Nephron progenitor cell (in vitro differentiated cells): ENCODE measurements at regions not wholly inside any gene's neighbourhood (a gene's known extent, or its start where the extent isn't known, plus 50 kb on each side); places are given as distances from the start of the nearest gene placed in this dataset.
A peak's percentile ranks its signal among the peaks of the same experiment; 100 is the strongest.

ENCODE experiments used
- DNase-seq: peaks from one replicate; pipeline ENCODE4 v3.0.0; 2021
- H3K27ac Mint-ChIP-seq: 2 replicates; pipeline ENCODE4 v1.8.0; 2021; ENCODE audit warnings: mild to moderate bottlenecking, moderate library complexity, mixed read lengths
- H3K27me3 Mint-ChIP-seq: 2 replicates; pipeline ENCODE4 v1.8.0; 2021; ENCODE audit warnings: mild to moderate bottlenecking, low read depth, mixed read lengths; ENCODE audit not compliant: poor library complexity
- H3K36me3 Mint-ChIP-seq: 2 replicates; pipeline ENCODE4 v1.8.0; 2021; ENCODE audit warnings: low read depth, mixed read lengths
- H3K4me1 Mint-ChIP-seq: 2 replicates; pipeline ENCODE4 v1.8.0; 2021; ENCODE audit warnings: mixed read lengths
- H3K4me3 Mint-ChIP-seq: 2 replicates; pipeline ENCODE4 v1.8.0; 2021; ENCODE audit warnings: mild to moderate bottlenecking, moderate library complexity, mixed read lengths
- H3K9me3 Mint-ChIP-seq: 2 replicates; pipeline ENCODE4 v1.8.0; 2021; ENCODE audit warnings: mild to moderate bottlenecking, moderate library complexity, mixed read lengths
- CTCF ChIP-seq: fragments of 200-600 bp; sonication (generic); IDR thresholded peaks from 2 replicates; pipeline ENCODE4 v1.5.0; 2021; ENCODE audit warnings: antibody characterized with exemption

- DNase-seq: no peak
Observed at GRCh38 chr1:75984781-75985180, 52.6 kb upstream of the ASB17 start.

GRCh38 chr1:75985827-75986226 is 53.6 kb upstream of the ASB17 start:
- DNase-seq: no peak
- Mint-ChIP-seq H3K9me3 (peaks cover 18% of the 10 kb centered on the region), H3K27ac (no peak overlapping the region), H3K27me3 (peaks cover 5% of the 10 kb centered on the region), H3K4me1 (peaks cover 5% of the 10 kb centered on the region), H3K36me3 (peaks cover 8% of the 10 kb centered on the region), H3K4me3 (no peak overlapping the region)
- TF ChIP-seq CTCF: no peak

More at GRCh38 chr1:75984781-75985180, 52.6 kb upstream of the ASB17 start:
- Mint-ChIP-seq H3K36me3 (peaks cover 8% of the 10 kb centered on the region), H3K27ac (no peak overlapping the region), H3K4me1 (peaks cover 5% of the 10 kb centered on the region), H3K27me3 (peaks cover 5% of the 10 kb centered on the region), H3K4me3 (no peak overlapping the region), H3K9me3 (peaks cover 18% of the 10 kb centered on the region)
- no peak for TF ChIP-seq CTCF

- TF ChIP-seq CTCF: no peak
Observed at GRCh38 chr1:75986478-75986877, 54.3 kb upstream of the ASB17 start.

GRCh38 chr1:75989121-75989520 is 56.9 kb upstream of the ASB17 start:
- Mint-ChIP-seq H3K36me3 (peaks cover 5% of the 10 kb centered on the region), H3K27ac (no peak overlapping the region), H3K4me1 (no peaks in the 10 kb centered on the region), H3K9me3 (peaks cover 9% of the 10 kb centered on the region), H3K4me3 (no peak overlapping the region), H3K27me3 (peaks cover 5% of the 10 kb centered on the region)
- DNase-seq: no peak
- no peak for TF ChIP-seq CTCF

More at GRCh38 chr1:75986478-75986877, 54.3 kb upstream of the ASB17 start:
- H3K4me3 Mint-ChIP-seq: no peak overlapping the region
- peaks cover 8% of the 10 kb centered on the region for H3K36me3 Mint-ChIP-seq
- H3K27ac Mint-ChIP-seq: no peak overlapping the region
- H3K9me3 Mint-ChIP-seq: peaks cover 18% of the 10 kb centered on the region
- H3K27me3 Mint-ChIP-seq: peaks cover 5% of the 10 kb centered on the region
- DNase-seq: no peak
- H3K4me1 Mint-ChIP-seq: no peaks in the 10 kb centered on the region

- no peaks in the 10 kb centered on the region for H3K27me3 Mint-ChIP-seq
- H3K4me1 Mint-ChIP-seq: no peaks in the 10 kb centered on the region
- no peak overlapping the region for H3K4me3 Mint-ChIP-seq
- H3K9me3 Mint-ChIP-seq: no peaks in the 10 kb centered on the region
- no peak for TF ChIP-seq CTCF
- no peak for DNase-seq
- no peak overlapping the region for H3K27ac Mint-ChIP-seq
- no peaks in the 10 kb centered on the region for H3K36me3 Mint-ChIP-seq
Observed at GRCh38 chr1:75990686-75991085, 58.5 kb upstream of the ASB17 start.

- Mint-ChIP-seq H3K4me3 (no peak overlapping the region), H3K27me3 (no peaks in the 10 kb centered on the region), H3K36me3 (no peaks in the 10 kb centered on the region), H3K9me3 (no peaks in the 10 kb centered on the region), H3K27ac (no peak overlapping the region), H3K4me1 (no peaks in the 10 kb centered on the region)
- peak; percentile 81 for TF ChIP-seq CTCF
- peak; percentile 88 for DNase-seq
Observed at GRCh38 chr1:75991497-75992114, 59.4 kb upstream of the ASB17 start.
